Activated T-helper 17 cell treated with anti-CD3 and anti-CD28 coated beads, Interleukin-2, amount 50 U/mL, for 72 hours (primary cell): ENCODE measurements at regions not wholly inside any gene's neighbourhood (a gene's known extent, or its start where the extent isn't known, plus 50 kb on each side); places are given as distances from the start of the nearest gene placed in this dataset.

Experiments used
- ATAC-seq: fragments of 150-1000 bp; cut with Tn5 transposase; replicated peaks from 2 replicates; pipeline ENCODE4 v1.10.0; 2021; ENCODE audit warnings: mild to moderate bottlenecking, moderate library complexity
- H3K27ac Mint-ChIP-seq: one replicate; pipeline ENCODE4 v1.8.0; 2022; ENCODE audit warnings: mixed read lengths
- H3K27me3 Mint-ChIP-seq: one replicate; pipeline ENCODE4 v1.8.0; 2022; ENCODE audit warnings: mixed read lengths
- H3K36me3 Mint-ChIP-seq: one replicate; pipeline ENCODE4 v1.8.0; 2022; ENCODE audit warnings: low read depth, mild to moderate bottlenecking, mixed read lengths
- H3K4me1 Mint-ChIP-seq: one replicate; pipeline ENCODE4 v1.8.0; 2022; ENCODE audit warnings: mixed read lengths
- H3K4me3 Mint-ChIP-seq: one replicate; pipeline ENCODE4 v1.8.0; 2022; ENCODE audit warnings: mild to moderate bottlenecking, mixed read lengths
- H3K9me3 Mint-ChIP-seq: one replicate; pipeline ENCODE4 v1.8.0; 2022; ENCODE audit warnings: mixed read lengths

GRCh38 chr9:109582386-109582785 lies 84.3 kb upstream of the PTPN3 start:
- Mint-ChIP-seq H3K27ac (no peak overlapping the region), H3K4me1 (no peaks in the 10 kb centered on the region), H3K36me3 (no peaks in the 10 kb centered on the region), H3K9me3 (no peaks in the 10 kb centered on the region), H3K4me3 (no peak overlapping the region), H3K27me3 (no peaks in the 10 kb centered on the region)
- no peak for ATAC-seq

- H3K4me3 Mint-ChIP-seq: no peak overlapping the region
- no peaks in the 10 kb centered on the region for H3K27me3 Mint-ChIP-seq
- no peak overlapping the region for H3K27ac Mint-ChIP-seq
- no peaks in the 10 kb centered on the region for H3K4me1 Mint-ChIP-seq
- H3K9me3 Mint-ChIP-seq: no peaks in the 10 kb centered on the region
- no peak for ATAC-seq
- H3K36me3 Mint-ChIP-seq: no peaks in the 10 kb centered on the region
Measured at GRCh38 chr9:109584205-109584604, 86.1 kb upstream of the PTPN3 start.

DNA sequence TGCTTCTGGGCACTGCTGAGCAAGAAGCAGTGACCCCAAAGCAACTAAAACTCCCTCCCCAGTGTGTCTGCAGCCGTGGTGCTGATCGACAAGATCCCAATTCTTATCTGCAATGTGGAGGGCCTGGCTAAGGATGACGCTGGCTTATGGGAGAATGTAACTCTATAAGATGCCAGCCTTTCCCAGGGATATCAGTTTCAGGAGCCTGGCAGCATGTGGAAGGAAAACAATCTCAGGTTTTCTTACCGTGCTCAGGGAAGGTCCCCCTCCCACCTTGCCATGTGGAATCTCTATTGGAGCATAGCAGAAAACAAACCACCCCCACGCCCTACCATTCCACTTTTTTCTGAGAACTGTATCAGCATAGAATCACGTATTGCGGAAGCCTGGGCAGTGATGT lies 87.7 kb upstream of the PTPN3 start:
- Mint-ChIP-seq H3K4me3 (no peak overlapping the region), H3K4me1 (no peaks in the 10 kb centered on the region), H3K36me3 (no peaks in the 10 kb centered on the region), H3K9me3 (no peaks in the 10 kb centered on the region), H3K27me3 (peaks cover 4% of the 10 kb centered on the region), H3K27ac (no peak overlapping the region)
- ATAC-seq: no peak

DNA sequence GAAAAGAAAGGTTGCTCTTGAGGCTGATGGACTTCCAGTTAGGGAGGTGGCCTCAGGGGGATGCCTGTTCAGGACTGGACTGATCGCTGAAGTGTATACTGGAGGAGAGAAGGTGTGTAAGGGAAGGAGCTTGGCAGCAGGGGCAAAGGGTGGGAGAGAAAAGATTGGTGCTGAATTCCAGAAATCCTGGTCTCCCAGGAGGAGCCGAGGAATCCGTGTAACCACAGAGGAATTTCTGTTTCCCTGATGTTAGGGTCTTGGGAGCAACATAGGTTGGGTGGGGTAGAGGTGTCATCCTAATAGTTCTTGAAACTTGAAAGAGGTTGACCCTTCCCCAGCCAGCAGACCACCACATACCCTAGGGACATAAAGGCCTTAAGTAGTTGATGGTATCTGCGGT lies 88.9 kb upstream of the PTPN3 start:
- no peak overlapping the region for H3K27ac Mint-ChIP-seq
- no peaks in the 10 kb centered on the region for H3K9me3 Mint-ChIP-seq
- H3K4me1 Mint-ChIP-seq: no peaks in the 10 kb centered on the region
- H3K4me3 Mint-ChIP-seq: no peak overlapping the region
- ATAC-seq: no peak
- H3K36me3 Mint-ChIP-seq: no peaks in the 10 kb centered on the region
- H3K27me3 Mint-ChIP-seq: peaks cover 5% of the 10 kb centered on the region

- no peaks in the 10 kb centered on the region for H3K9me3 Mint-ChIP-seq
- peaks cover 15% of the 10 kb centered on the region for H3K27me3 Mint-ChIP-seq
- no peaks in the 10 kb centered on the region for H3K4me1 Mint-ChIP-seq
- ATAC-seq: no peak
- H3K4me3 Mint-ChIP-seq: no peak overlapping the region
- H3K27ac Mint-ChIP-seq: no peak overlapping the region
- no peaks in the 10 kb centered on the region for H3K36me3 Mint-ChIP-seq
Measured at GRCh38 chr9:109588415-109588814, 90.3 kb upstream of the PTPN3 start.

GRCh38 chr9:109590966-109591365 lies 92.9 kb upstream of the PTPN3 start:
- Mint-ChIP-seq H3K36me3 (no peaks in the 10 kb centered on the region), H3K9me3 (no peaks in the 10 kb centered on the region), H3K27ac (no peak overlapping the region), H3K4me1 (no peaks in the 10 kb centered on the region), H3K4me3 (no peak overlapping the region), H3K27me3 (peaks cover 26% of the 10 kb centered on the region)
- ATAC-seq: no peak

GRCh38 chr9:109591691-109592090 lies 93.6 kb upstream of the PTPN3 start:
- no peak for ATAC-seq
- H3K9me3 Mint-ChIP-seq: no peaks in the 10 kb centered on the region
- no peak overlapping the region for H3K27ac Mint-ChIP-seq
- peaks cover 26% of the 10 kb centered on the region for H3K27me3 Mint-ChIP-seq
- H3K4me3 Mint-ChIP-seq: no peak overlapping the region
- H3K4me1 Mint-ChIP-seq: no peaks in the 10 kb centered on the region
- no peaks in the 10 kb centered on the region for H3K36me3 Mint-ChIP-seq

- Mint-ChIP-seq H3K36me3 (no peaks in the 10 kb centered on the region), H3K27ac (no peak overlapping the region), H3K9me3 (no peaks in the 10 kb centered on the region), H3K4me1 (no peaks in the 10 kb centered on the region), H3K4me3 (no peak overlapping the region), H3K27me3 (peaks cover 26% of the 10 kb centered on the region)
- no peak for ATAC-seq
Measured at GRCh38 chr9:109593612-109594011, 95.5 kb upstream of the PTPN3 start.

- Mint-ChIP-seq H3K36me3 (no peaks in the 10 kb centered on the region), H3K4me3 (no peak overlapping the region), H3K27ac (no peak overlapping the region), H3K4me1 (no peaks in the 10 kb centered on the region), H3K27me3 (peaks cover 27% of the 10 kb centered on the region), H3K9me3 (no peaks in the 10 kb centered on the region)
- ATAC-seq: no peak
Measured at GRCh38 chr9:109597496-109597895, 99.4 kb upstream of the PTPN3 start.

GRCh38 chr9:109599131-109599530 lies 101.0 kb upstream of the PTPN3 start:
- no peak for ATAC-seq
- Mint-ChIP-seq H3K27me3 (peaks cover 16% of the 10 kb centered on the region), H3K4me1 (no peaks in the 10 kb centered on the region), H3K9me3 (no peaks in the 10 kb centered on the region), H3K27ac (no peak overlapping the region), H3K4me3 (no peak overlapping the region), H3K36me3 (no peaks in the 10 kb centered on the region)

GRCh38 chr9:109599711-109600110 lies 101.6 kb upstream of the PTPN3 start:
- no peaks in the 10 kb centered on the region for H3K9me3 Mint-ChIP-seq
- H3K27me3 Mint-ChIP-seq: peaks cover 10% of the 10 kb centered on the region
- ATAC-seq: no peak
- H3K27ac Mint-ChIP-seq: no peak overlapping the region
- no peak overlapping the region for H3K4me3 Mint-ChIP-seq
- no peaks in the 10 kb centered on the region for H3K4me1 Mint-ChIP-seq
- H3K36me3 Mint-ChIP-seq: no peaks in the 10 kb centered on the region

DNA sequence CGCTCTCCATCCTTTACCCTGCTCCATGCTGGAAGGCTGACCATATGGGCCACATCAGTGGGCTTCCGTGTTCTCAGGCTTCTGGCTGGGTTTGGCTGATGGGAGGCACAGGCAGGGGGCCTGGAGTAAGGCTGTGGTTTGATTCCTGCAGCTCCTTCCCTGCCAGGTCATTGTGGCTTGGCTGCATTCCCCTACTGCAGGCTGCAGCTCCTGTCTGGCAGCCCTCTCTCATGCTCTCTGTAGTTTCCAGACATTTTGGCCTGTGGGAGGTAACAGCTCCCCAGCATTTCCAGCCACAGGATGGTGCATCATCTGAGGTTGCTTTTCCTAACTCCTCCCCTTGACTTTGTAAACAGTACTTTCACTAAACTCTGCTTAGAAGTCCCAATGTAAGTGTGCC lies 102.0 kb upstream of the PTPN3 start:
- H3K4me1 Mint-ChIP-seq: no peaks in the 10 kb centered on the region
- H3K27me3 Mint-ChIP-seq: peaks cover 10% of the 10 kb centered on the region
- no peaks in the 10 kb centered on the region for H3K36me3 Mint-ChIP-seq
- ATAC-seq: no peak
- no peak overlapping the region for H3K4me3 Mint-ChIP-seq
- no peaks in the 10 kb centered on the region for H3K9me3 Mint-ChIP-seq
- H3K27ac Mint-ChIP-seq: no peak overlapping the region

GRCh38 chr9:109601181-109601580 lies 103.1 kb upstream of the PTPN3 start:
- Mint-ChIP-seq H3K27me3 (peaks cover 15% of the 10 kb centered on the region), H3K9me3 (no peaks in the 10 kb centered on the region), H3K4me3 (no peak overlapping the region), H3K4me1 (no peaks in the 10 kb centered on the region), H3K27ac (no peak overlapping the region), H3K36me3 (no peaks in the 10 kb centered on the region)
- no peak for ATAC-seq

DNA sequence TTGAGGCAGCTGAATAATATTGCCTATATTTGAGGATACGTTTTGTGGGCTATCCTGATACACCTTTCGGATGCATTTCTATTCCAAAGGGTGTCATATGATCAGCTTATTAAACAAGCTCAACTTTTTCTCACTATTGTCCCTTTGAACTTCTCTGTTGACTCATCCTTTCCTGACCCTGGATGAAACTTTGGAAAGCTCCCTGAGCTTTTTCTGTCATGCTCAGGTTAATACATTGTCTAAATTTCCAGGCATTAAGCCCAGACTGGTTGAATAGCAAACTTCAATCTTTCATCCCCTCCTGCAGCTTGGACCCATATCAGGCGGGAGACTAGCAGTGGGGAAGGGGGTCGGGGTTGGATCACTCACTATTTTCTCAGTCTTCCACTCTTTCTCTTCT lies 104.9 kb upstream of the PTPN3 start:
- ATAC-seq: no peak
- peaks cover 15% of the 10 kb centered on the region for H3K27me3 Mint-ChIP-seq
- no peaks in the 10 kb centered on the region for H3K36me3 Mint-ChIP-seq
- no peaks in the 10 kb centered on the region for H3K9me3 Mint-ChIP-seq
- no peak overlapping the region for H3K27ac Mint-ChIP-seq
- H3K4me1 Mint-ChIP-seq: no peaks in the 10 kb centered on the region
- H3K4me3 Mint-ChIP-seq: no peak overlapping the region

DNA sequence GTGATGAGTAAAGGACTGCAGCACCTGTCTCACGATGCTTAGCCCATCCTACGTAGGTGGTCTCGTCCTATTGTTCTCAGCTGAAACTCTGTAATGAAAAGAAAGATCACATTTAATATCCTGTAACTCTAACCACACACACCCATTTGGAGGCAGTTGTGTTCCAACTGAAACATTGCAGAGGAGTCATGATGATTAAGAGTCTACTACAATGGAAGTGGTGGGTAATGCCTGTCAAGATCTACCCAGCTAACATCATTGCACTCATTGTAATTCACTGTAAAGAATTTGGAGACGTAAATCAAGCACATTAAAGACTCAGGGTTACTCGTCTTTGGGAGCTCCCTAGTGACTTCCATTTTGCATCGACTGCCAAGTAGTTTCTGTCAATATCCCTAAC lies 106.0 kb upstream of the PTPN3 start:
- Mint-ChIP-seq H3K27me3 (peaks cover 15% of the 10 kb centered on the region), H3K9me3 (no peaks in the 10 kb centered on the region), H3K4me1 (no peaks in the 10 kb centered on the region), H3K36me3 (no peaks in the 10 kb centered on the region), H3K27ac (no peak overlapping the region), H3K4me3 (no peak overlapping the region)
- ATAC-seq: no peak

- H3K27me3 Mint-ChIP-seq: peaks cover 12% of the 10 kb centered on the region
- H3K4me3 Mint-ChIP-seq: no peak overlapping the region
- H3K27ac Mint-ChIP-seq: no peak overlapping the region
- H3K9me3 Mint-ChIP-seq: no peaks in the 10 kb centered on the region
- ATAC-seq: no peak
- no peaks in the 10 kb centered on the region for H3K4me1 Mint-ChIP-seq
- H3K36me3 Mint-ChIP-seq: no peaks in the 10 kb centered on the region
Measured at GRCh38 chr9:109604781-109605180, 106.7 kb upstream of the PTPN3 start.
